Glomerular visceral epithelial cell (primary cell): ENCODE measurements at regions not wholly inside any gene's neighbourhood (a gene's known extent, or its start where the extent isn't known, plus 50 kb on each side); places are given as distances from the start of the nearest gene placed in this dataset.
"Not testable (repeated sequence)": the region's sequence is repeated elsewhere in the genome, so short reads cannot be mapped to it uniquely, and the experiment has no call there.

ENCODE experiments used
- DNase-seq: peaks from one replicate; pipeline ENCODE4 v3.0.0-alpha.2; 2016; ENCODE audit errors: extremely low spot score

- DNase-seq, result no peak
Observed at GRCh38 chr13:56182598-56182997, 958.1 kb upstream of the PRR20A start.

GRCh38 chr13:56187331-56187730, 953.4 kb upstream of the PRR20A start:
- no peak for DNase-seq

DNA sequence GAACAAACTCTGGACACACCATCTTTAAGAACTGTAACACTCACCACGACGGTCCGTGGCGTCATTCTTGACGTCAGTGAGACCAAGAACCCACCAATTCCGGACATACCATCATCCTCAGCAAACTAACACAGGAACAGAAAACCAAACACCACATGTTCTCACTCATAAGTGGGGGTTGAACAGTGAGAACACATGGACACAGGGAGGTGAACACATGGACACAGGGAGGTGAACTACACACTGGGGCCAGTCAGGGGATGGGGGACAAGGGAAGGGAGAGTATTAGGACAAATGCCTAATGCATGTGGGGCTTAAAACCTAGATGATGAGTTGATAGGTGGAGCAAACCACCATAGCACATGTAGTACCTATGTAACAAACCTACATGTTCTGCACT, 952.1 kb upstream of the PRR20A start:
- DNase-seq, result not testable (repeated sequence)

DNA sequence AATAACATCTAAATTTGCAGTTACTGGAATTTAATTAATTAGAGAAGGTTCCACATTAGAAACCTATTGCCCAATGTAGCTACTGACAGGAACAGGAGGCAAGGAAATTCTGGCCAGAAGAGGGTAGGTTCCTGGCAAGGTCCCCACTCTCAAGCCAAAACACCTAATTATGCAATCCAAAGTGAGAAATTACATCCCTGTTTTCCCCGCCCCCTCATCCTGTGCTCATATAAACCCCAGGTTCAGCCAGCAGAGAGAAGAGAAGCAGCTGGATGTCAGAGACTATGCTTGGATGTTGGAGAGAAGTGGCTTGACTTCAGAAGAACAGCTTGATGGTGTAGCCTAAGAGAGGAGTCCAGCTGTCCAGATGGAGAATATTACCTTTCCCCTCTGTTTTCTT, 951.3 kb upstream of the PRR20A start:
- no peak for DNase-seq

- no peak for DNase-seq
Observed at GRCh38 chr13:56189978-56190377, 950.7 kb upstream of the PRR20A start.

- DNase-seq, result no peak
Observed at GRCh38 chr13:56198350-56198749, 942.4 kb upstream of the PRR20A start.

DNA sequence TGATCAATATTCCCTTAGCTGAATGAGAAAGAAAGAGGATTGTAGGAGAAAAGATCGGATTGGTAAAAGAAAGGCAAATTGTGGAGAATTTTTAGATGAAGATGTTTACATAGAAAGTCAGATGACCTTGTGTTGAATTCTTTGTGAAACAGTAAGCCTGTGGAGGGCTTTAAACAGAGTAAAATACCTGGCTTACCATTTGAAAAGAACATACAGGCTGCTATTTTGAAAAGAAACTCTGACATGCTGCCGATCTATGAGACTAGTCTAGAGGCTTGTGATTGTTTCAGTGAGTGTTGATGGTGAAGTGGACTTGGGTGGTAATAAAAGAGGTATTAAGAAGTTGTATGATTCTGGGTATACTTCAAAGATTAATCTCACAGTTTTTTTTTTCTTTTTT, 938.9 kb upstream of the PRR20A start:
- DNase-seq, result no peak

GRCh38 chr13:56216221-56216620, 924.5 kb upstream of the PRR20A start:
- DNase-seq, result no peak

- no peak for DNase-seq
Observed at GRCh38 chr13:56247692-56248091, 893.0 kb upstream of the PRR20A start.

GRCh38 chr13:56271686-56272085, 869.0 kb upstream of the PRR20A start:
- DNase-seq, result no peak

DNA sequence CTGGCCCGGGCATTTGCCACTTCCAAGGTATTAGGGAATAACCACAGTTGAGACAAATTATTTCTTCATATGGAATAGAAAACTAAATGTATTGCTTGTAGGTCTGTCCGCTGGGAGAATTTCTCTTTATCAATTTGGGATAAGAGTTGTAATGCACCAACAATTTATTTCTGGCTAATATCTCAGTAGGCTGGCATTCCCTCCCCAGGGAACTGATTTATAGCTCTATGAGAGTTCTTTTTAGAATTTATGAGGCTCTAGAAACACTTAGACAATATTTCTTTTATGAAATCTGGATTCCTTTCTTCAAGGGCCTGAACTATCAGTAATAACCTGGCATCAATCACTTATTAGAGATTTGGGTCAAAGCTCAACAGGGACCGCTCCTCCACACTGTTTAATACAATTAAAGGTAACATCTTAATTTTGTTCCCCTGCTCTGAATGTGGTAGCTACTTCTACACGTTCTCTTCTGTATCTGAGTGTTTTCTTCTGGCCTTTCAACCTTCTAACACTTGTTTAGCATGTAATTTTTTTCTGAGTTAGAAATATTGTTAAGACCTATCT, 857.4 kb upstream of the PRR20A start:
- no peak for DNase-seq

DNA sequence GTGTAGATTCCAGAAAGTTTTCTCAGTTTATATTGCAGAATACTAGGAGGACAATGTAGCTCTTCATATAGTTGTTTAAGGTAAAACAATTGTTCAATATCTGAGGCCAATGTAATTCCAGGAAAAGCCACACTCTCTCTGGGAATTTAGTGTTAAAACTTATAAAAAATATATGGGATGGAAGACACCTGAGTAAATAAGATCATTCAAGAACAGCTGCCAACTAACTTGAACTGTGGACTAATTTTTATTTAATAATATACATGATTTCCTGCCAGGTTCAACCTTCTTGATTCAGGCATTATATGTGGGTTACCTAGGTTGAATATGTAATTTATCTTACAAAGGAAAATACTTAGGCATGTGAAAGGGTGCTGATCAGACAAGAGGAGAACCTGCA, 841.1 kb upstream of the PRR20A start:
- DNase-seq, result no peak

DNA sequence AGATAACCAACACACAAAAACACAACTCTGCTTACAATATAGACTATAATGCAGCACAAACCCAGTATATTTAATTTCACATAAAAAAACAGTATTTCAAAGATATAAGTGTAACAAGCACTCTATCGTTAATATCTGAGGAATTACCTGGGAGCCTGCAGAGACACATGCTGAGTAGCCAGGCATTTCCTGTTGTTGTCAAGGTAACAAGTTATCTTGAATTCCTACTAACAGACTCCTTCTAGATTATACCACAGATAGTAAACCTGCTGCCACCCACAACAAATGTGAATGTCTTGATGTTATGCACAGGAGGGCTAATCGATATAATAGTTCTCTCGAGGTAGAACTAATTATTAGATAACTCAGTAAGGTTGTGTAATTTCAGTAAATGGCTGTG, 826.0 kb upstream of the PRR20A start:
- no peak for DNase-seq

DNA sequence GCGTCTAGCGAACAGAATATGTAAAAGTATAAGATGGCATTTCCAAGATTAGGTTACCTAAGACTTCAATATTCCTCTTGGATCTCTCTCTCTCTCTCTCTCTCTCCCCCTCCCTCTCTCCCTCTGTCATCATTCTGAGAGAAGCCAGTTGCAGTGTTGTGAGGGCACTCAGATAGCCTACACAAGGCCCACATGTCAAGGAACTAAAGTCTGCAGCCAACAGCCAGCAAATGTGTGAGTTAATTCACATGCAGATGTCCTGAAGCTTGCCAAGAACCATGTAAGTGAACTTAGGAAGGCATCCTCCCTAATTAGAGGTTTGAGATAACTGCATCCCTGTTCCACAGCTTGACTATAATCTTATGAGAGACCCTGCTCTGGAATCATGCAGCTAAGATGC, 822.9 kb upstream of the PRR20A start:
- no peak for DNase-seq

DNA sequence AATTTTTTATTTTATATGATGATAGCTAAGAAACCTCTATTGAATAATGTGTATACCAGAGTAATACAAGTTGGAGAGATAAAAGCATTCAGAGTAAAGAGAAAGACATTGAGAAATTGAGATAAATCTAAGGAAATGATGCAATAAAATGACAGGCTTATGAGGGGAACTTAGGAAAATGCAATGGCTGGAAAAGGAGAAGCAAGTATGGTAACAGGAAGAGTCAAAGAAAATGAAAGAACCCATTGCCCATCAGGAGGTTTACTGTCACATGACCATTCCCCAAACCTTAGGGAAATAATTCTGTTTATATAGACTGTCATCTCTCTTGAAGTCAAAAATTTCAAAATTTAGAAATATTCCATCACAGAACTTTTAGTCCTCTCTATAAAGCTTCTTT, 808.0 kb upstream of the PRR20A start:
- DNase-seq, result no peak

GRCh38 chr13:56335775-56336174, 804.9 kb upstream of the PRR20A start:
- DNase-seq, result no peak

- DNase-seq, result no peak
Observed at GRCh38 chr13:56338421-56338820, 802.3 kb upstream of the PRR20A start.

- no peak for DNase-seq
Observed at GRCh38 chr13:56347014-56347413, 793.7 kb upstream of the PRR20A start.

DNA sequence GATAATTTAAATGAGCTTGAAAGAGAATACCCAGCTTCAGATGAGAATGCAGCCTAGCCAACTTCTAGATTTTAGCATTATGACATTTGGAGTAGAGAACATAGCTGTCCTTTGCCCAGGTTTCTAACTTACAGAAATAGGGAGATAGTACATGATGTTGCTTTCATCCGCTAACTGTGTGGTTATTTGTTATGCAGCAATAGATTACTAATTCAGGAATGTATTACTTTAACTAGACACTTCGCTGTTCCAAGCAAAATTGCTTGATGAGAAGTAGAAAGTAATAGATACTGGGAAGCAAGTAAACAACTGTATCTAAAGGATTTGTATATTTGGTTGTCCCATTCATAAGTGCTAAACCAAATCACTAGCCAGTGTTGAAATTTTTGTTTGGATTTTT, 790.9 kb upstream of the PRR20A start:
- peak; percentile 3 for DNase-seq

GRCh38 chr13:56351041-56351440, 789.7 kb upstream of the PRR20A start:
- DNase-seq, result peak; percentile 75

GRCh38 chr13:56352361-56352760, 788.4 kb upstream of the PRR20A start:
- peak; percentile 26 for DNase-seq

DNA sequence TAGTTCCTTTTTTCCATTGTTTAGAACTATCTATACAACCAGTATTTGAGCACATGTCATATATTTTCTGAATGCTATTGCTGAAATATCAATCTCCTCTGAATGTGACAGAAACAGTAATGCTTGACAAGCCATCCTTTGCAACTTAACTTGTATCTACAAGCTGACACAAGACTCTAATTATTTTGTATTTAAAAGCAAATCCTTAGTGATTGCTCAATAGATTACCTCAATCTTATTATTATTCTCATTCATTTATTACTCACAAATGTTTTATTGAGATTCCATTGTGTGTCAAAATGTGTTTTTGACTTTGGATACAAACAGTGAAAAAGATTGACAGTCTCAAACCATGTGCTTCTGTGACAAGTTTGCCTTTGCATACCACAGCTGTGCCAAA, 787.8 kb upstream of the PRR20A start:
- DNase-seq, result no peak

DNA sequence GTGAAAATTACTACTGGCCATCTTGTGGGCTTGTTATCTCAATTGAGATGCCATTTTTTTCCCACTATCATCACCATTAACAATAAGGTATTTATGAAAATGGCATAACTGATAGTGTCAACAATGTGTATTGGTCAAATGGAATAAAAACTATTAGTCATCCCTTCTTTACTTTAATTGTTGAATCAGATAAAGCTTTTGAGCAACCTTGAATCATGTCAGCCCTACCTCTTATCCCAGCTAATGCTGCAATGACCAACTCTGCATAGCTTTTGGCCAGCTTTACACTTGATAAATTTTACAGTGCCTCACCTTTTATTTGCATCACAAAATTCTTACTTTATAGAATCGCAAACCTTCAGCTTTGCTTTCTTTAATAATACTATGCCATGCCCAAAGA, 784.0 kb upstream of the PRR20A start:
- DNase-seq, result no peak

- no peak for DNase-seq
Observed at GRCh38 chr13:56378566-56378965, 762.2 kb upstream of the PRR20A start.

DNA sequence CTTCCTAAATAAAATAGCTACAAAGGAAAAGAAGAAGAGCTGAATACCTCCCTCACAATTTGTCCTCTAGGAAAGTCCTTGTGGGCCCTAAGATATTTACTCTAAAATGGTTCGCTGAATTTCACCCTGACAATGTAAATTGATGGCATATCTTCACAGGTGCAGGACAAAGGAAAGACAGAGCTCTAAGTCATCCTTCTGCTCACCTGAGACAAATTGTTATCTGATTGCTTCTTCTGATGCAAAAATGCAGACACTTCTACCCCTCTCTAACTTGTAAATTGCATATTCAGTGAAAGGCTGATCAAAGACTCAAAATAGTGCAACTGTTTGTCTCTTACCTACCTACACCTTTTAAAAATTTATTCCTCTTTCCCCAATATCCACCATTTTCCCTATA, 747.2 kb upstream of the PRR20A start:
- DNase-seq, result no peak
